ENCODE measurements at regions not wholly inside any gene's neighbourhood (a gene's known extent, or its start where the extent isn't known, plus 50 kb on each side); places are given as distances from the start of the nearest gene placed in this dataset.

DNA sequence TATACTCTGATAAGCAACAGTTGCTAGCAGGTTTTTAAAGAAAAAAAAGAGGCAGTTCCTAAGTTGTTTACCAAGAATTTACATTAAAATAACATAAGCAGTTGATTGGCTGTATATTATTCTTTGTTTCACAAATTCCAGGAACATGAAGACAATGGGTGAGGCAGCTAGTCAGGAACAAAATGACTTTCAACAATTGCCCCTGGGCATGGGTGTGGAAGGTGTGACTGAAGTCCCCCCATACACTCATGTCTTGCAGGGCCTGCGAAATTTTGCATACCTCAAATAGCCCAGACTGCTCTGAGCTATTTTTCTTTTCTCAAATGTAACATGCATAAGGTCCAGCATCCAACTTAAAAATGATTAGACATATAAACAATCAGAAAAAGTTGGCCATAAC, 267.2 kb upstream of the DIO3 start:
- CTCF ChIA-PET: interaction anchor here (0.6 kb wide), 1 partner anchor 11 kb away, joined by 3 read pairs; no protein-coding TSS in a partner anchor
- no peak overlapping the region for H2BK20ac ChIP-seq (ENCODE audit: low read depth, low read length)
- no peaks in the 10 kb centered on the region for H3K79me1 ChIP-seq (ENCODE audit: low read depth in 1 of 2, low read length in 2 of 2)
- H3K36me3 ChIP-seq (ENCODE audit: control insufficient read depth, insufficient read depth, low read length): no peaks in the 10 kb centered on the region
- H3K9me1 ChIP-seq (ENCODE audit: insufficient read depth, low read length): no peaks in the 10 kb centered on the region
- ATAC-seq (ENCODE audit: low read depth) (no peak), DNase-seq (no peak)
- no peak for TF ChIP-seq SMC3 (IDR thresholded peaks at IDR 0.05; ENCODE audit: low read depth, low read length)
- no peak for TF ChIP-seq RCOR1 (IDR thresholded peaks at IDR 0.05; ENCODE audit: insufficient replicate concordance, low read length)
- TF ChIP-seq, protein P1, sequence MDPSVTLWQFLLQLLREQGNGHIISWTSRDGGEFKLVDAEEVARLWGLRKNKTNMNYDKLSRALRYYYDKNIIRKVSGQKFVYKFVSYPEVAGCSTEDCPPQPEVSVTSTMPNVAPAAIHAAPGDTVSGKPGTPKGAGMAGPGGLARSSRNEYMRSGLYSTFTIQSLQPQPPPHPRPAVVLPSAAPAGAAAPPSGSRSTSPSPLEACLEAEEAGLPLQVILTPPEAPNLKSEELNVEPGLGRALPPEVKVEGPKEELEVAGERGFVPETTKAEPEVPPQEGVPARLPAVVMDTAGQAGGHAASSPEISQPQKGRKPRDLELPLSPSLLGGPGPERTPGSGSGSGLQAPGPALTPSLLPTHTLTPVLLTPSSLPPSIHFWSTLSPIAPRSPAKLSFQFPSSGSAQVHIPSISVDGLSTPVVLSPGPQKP (IDR thresholded peaks at IDR 0.05; ENCODE audit: borderline replicate concordance, low read depth, low read length): no peak
- TF ChIP-seq, protein P2, sequence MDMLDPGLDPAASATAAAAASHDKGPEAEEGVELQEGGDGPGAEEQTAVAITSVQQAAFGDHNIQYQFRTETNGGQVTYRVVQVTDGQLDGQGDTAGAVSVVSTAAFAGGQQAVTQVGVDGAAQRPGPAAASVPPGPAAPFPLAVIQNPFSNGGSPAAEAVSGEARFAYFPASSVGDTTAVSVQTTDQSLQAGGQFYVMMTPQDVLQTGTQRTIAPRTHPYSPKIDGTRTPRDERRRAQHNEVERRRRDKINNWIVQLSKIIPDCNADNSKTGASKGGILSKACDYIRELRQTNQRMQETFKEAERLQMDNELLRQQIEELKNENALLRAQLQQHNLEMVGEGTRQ (IDR thresholded peaks at IDR 0.05; ENCODE audit: low read depth, low read length): no peak
- no peak for TF ChIP-seq CHD1 (IDR thresholded peaks at IDR 0.05; ENCODE audit: low read depth, low read length)
- TF ChIP-seq, protein P3, sequence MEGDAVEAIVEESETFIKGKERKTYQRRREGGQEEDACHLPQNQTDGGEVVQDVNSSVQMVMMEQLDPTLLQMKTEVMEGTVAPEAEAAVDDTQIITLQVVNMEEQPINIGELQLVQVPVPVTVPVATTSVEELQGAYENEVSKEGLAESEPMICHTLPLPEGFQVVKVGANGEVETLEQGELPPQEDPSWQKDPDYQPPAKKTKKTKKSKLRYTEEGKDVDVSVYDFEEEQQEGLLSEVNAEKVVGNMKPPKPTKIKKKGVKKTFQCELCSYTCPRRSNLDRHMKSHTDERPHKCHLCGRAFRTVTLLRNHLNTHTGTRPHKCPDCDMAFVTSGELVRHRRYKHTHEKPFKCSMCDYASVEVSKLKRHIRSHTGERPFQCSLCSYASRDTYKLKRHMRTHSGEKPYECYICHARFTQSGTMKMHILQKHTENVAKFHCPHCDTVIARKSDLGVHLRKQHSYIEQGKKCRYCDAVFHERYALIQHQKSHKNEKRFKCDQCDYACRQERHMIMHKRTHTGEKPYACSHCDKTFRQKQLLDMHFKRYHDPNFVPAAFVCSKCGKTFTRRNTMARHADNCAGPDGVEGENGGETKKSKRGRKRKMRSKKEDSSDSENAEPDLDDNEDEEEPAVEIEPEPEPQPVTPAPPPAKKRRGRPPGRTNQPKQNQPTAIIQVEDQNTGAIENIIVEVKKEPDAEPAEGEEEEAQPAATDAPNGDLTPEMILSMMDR (conservative IDR thresholded peaks at IDR 0.05; ENCODE audit: low read depth, low read length): no peak
- H3K4me1 ChIP-seq (ENCODE audit: control insufficient read depth, insufficient read depth, low read length): no peaks in the 10 kb centered on the region
- no peak overlapping the region for H2BK120ac ChIP-seq (ENCODE audit: low read depth, low read length)
- H3K9me3 ChIP-seq (ENCODE audit: control insufficient read depth, insufficient read depth, low read length): peaks cover 2% of the 10 kb centered on the region; the same call in 1 of the 2 replicates
- no peak overlapping the region for H3K23ac ChIP-seq (ENCODE audit: low read depth, low read length)
- no peak overlapping the region for H2AK5ac ChIP-seq (ENCODE audit: low read depth, low read length)
- POLR2A ChIA-PET (ENCODE audit: unreplicated experiment): no interaction called here
- no peak overlapping the region for H2AFZ ChIP-seq (replicated peaks; ENCODE audit: low read length, poor library complexity)
- H4K91ac ChIP-seq (ENCODE audit: insufficient read depth, low read depth, low read length): no peak overlapping the region
- H2BK5ac ChIP-seq (ENCODE audit: low read depth, low read length, poor library complexity, severe bottlenecking): no peak overlapping the region
- no peak overlapping the region for H3K4me2 ChIP-seq (ENCODE audit: low read depth, low read length)
- dilution Hi-C loops (cut with HindIII; ENCODE audit: low sequenced_read_pairs, unreplicated experiment): no loop called here
- no peak overlapping the region for H3K27ac ChIP-seq (ENCODE audit: insufficient read depth, low read length)
- no peak overlapping the region for H4K8ac ChIP-seq (ENCODE audit: low read depth in 2 of 2, low read length in 2 of 2)
- no peak overlapping the region for H4K5ac ChIP-seq (ENCODE audit: low read depth, low read length)
- H3K14ac ChIP-seq (replicated peaks; ENCODE audit: low read depth, low read length): no peak overlapping the region
- no TSS peak for BruUV-seq (replicated peaks)
- H3K4me3 ChIP-seq (ENCODE audit: insufficient read depth, low read depth, low read length): no peak overlapping the region
- no CpG with 5 or more reads among the region's 1 CpG for WGBS, 2 experiments (ENCODE audit: extremely low coverage in 2 of 2, insufficient read length in 1 of 2)
- intact Hi-C loops (cut with micrococcal nuclease): no loop called here
- H2AK9ac ChIP-seq (replicated peaks; ENCODE audit: low read depth, low read length, poor library complexity): no peak overlapping the region
- no peak overlapping the region for H3K4ac ChIP-seq (ENCODE audit: low read depth, low read length)
- peaks cover 5% of the 10 kb centered on the region; the same call in 1 of the 2 replicates for H3K27me3 ChIP-seq (ENCODE audit: control insufficient read depth, insufficient read depth, low read length)
- in situ Hi-C loops (cut with MboI; ENCODE audit: low sequenced_read_pairs): no loop called here
- no peak overlapping the region for H3K18ac ChIP-seq (ENCODE audit: low read depth, low read length)
- H2BK15ac ChIP-seq (ENCODE audit: low read depth, low read length): no peak overlapping the region
- H3K56ac ChIP-seq (ENCODE audit: extremely low read depth, insufficient read depth, low read length): no peak overlapping the region
- no peak overlapping the region for H3K9ac ChIP-seq (ENCODE audit: low read depth, low read length)
- no peaks in the 10 kb centered on the region for H4K20me1 ChIP-seq (ENCODE audit: insufficient read depth, low read length)
